ENCODE measurements at regions not wholly inside any gene's neighbourhood (a gene's known extent, or its start where the extent isn't known, plus 50 kb on each side); places are given as distances from the start of the nearest gene placed in this dataset.

GRCh38 chr3:170780471-170780870 lies 89.5 kb downstream of the RPL22L1 start:
- DNase-seq: no peak

- DNase-seq: no peak
Measured at GRCh38 chr3:170778240-170779217, 91.5 kb downstream of the RPL22L1 start.

- no peak for DNase-seq
Measured at GRCh38 chr3:170777564-170777926, 92.5 kb downstream of the RPL22L1 start.

DNA sequence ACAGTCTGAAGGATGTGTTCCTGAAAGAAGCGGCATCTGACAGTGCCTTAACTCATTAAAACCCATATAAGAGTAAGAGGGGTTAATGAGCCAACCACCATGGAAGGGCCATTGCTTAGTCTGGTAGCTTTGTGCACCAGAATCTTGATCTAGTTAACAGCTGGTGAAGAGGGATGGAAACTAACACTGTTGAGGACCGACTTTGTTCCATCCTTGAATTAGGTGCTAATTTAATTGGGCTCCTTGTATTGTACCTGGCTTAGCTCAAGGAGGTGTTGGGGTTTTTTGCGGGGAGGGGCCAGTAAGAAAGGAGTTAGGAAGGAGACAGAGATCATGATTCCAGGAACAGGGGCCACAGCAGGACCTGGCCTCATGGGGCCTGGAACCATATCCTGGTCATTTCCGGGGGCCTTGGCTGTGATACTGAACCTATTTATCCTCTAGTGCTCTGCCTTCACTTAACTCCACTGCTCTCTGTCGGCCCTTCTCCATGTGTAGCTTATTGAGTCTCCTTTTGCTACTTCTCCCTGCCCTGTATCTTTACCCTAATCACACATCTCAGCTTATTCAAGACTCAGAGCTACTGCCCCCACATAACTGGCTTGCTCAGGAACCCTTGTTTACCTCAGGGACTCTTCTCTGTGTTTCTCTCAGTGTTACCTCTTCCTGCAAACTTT lies 93.0 kb downstream of the RPL22L1 start:
- no peak for DNase-seq

- DNase-seq: no peak
Measured at GRCh38 chr3:170773682-170774425, 96.1 kb downstream of the RPL22L1 start.

DNA sequence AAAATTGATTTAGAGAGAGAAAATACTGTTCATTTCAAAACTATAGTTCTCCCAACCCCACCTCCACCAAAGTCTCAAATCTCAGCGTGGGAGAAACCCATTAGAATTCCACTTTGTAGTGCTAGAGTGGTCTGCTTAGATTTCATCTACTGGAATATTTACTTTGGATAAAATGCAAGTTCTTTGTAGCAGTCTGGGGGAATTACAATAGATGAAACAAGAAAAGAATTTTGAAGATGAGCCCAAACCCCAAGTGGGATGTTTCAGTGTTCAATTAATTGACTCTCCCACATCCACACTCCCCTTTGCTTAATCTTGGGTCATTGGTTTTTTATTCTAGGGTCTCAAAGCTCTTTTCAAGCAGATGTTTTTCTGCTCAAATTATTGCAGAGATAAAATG lies 97.8 kb downstream of the RPL22L1 start:
- DNase-seq: no peak

- no peak for DNase-seq
Measured at GRCh38 chr3:170768334-170768801, 101.6 kb downstream of the RPL22L1 start.

DNA sequence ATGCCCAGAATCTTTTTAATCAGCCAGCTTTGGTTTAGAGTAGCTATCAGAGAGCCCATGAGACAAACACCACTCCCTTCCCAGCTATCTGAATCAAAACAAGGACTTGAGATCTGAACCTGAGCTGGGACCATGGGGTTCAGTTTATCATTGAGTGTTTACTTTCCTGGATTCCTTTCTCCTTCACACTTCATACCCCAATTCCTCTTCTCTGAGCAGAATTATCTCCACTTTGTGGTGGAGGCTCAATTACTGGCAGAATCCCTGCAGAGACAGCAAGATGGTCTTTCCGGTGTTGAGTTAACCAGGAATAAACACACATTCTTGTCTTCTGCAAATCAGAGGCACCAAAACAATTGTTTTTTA lies 102.4 kb downstream of the RPL22L1 start:
- DNase-seq: no peak

DNA sequence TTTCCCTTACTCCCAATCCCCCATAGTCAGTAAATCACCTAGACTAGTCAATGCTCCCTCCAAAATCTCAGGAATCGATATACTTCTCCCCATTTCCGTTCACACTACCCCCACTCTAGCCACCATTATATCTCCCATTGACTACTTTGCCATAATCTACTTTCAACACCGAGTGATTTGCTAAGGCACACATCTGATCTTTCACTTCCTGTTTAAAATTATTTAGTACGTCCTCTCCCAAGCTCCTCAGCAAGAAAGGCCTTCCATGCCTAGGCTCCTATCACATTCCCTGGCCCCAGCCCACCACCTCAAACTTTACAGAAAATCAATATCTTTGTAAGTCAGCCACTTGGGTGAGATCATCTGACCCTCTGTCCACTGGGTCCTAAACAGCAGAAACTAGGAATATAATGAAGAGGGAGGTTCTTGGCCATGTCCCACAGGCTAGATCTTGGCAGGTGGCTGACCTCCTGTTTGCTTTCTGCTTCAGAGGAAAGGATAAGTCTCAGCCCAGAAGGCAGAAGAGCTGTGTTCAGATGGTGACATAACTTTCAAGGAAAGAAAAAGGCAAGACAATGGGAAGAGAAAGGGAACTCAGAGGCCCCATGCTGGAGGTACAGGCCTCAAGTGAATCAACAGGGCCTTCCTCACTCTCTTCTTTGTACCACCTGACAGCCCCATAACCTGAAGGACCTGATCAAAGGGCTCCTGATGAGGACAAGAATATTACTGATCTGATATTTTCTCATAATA lies 103.0 kb downstream of the RPL22L1 start:
- no peak for DNase-seq

DNA sequence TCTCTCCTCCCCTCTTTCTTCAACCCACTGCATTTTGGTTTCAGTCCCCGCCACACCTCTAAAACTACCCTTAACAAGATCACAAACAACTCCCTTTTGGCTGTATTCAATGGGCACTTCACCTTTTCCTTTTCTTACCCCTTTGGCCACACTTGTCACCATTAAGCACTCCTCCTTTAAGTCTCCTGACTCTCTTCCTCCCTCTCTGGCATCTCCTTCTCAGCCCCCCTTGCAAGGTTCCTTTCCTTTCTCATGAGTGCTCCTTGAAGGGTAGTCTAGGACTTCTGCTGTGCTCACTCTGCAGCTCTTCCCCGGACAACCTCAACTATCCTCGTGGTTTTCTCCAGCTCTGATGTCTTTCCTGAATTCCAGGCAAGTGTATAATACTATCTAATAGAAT lies 103.7 kb downstream of the RPL22L1 start:
- DNase-seq: no peak

DNA sequence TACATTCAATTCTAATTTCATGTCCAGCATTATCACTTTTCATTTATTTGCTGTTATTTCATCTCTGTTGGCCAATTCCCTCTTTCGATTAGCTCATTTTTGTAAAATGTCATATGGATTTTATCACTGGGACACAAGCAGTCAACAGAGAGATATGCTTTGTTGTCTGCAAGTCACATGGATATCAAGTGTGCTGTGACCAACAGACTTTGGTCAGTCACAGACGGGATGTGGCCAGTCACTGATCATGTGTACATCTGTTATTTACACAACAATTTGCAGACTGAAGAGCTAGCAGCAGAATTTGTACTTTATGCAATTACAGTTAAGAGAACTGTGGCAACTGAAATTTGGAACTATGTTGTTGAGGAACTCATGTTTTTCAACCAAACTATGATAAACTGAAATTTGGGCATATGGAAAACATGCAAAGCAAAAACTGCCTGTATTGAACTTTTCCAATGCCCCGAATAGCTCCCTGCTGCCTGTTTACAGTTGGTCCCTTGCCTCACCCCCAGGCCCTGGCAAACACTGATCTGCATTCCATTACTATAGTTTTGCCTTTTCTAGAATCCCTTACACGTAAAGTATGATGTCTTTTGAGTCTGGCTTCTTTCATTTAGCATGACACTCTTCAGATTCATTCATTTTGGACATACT lies 104.4 kb downstream of the RPL22L1 start:
- DNase-seq: no peak

- DNase-seq: no peak
Measured at GRCh38 chr3:170764017-170764416, 106.0 kb downstream of the RPL22L1 start.

DNA sequence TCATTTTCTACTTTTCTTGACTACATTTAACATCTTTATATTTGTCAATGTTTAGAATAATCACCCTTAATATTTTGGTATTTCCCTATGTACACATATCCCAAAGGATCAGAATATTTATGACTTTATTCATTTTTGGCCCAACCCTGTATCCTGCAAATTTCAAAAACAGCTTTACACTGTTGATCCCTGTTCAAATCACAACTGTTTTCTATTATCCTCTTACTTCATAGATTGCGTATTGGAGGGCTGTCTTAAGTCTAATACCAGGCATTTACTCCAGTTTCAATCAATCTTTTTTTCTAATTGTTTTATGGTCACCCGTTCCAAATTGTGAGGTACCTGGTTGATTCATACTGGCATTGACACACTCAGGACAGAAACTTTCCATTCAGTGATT lies 107.9 kb downstream of the RPL22L1 start:
- DNase-seq: no peak

- DNase-seq: no peak
Measured at GRCh38 chr3:170761103-170761502, 108.9 kb downstream of the RPL22L1 start.

DNA sequence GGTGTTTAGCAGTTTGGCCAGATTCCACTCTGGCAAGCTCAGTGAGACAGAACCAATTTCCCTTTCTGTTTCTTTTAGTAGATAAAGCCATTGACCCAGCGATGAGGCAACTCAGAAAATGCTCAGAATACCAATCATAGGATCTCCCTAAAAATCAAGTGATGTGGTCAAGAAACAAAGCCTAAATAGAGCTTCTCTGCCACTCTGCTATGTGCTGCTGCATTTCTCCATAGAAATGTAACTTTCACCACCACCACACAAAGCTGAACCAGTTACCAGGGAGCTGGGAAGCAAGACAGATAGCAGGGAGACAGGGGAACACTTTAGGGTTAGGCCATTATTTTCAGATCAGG lies 109.8 kb downstream of the RPL22L1 start:
- no peak for DNase-seq

GRCh38 chr3:170759511-170760173 lies 110.4 kb downstream of the RPL22L1 start:
- DNase-seq: no peak

- DNase-seq: no peak
Measured at GRCh38 chr3:170757038-170757437, 113.0 kb downstream of the RPL22L1 start.

DNA sequence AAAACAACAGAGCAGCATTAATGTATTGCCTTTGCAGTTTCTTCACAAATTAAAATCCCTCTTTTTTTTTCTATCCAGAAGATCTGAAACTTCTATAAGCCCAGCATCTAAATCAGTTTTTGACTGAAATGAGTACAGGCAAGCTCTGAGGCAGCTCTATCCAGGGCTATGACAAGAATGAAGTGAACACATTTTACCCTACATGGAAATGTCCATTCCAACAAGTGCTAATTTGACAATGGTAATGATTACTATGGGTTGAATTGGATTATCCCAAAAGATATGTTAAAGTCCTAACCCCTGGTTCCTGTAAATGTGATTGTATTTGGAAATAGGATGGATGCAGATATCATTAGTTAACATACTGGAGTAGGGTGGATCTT lies 115.7 kb downstream of the RPL22L1 start:
- DNase-seq: no peak

- DNase-seq: no peak
Measured at GRCh38 chr3:170753421-170754310, 116.3 kb downstream of the RPL22L1 start.

DNA sequence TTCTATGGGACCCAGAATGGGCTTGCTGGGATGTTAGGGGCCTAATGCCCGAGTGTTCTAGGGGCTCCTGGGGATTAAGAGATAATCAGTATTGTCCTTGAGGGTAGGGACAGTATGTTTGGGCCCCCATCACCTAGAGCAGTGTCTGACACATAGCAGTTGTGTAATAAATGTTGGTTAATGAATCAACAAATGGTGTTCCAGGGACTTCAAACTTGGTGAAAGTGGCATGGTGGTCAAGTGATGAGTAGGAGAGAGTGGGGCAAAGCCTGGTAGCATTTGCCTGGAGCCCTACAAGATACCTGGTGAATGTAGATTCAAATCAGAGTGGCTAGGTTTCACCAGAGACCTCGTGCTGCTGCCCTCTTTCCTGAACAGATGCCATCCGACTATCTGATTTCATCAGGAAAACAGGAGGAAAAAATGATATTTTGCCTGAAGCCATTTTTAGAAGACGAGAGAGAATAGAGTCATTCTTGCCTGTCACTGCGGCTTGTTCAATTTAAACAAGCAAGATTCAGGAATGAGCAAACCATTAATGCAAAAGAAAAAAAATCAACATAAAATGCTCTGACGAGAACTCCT lies 117.3 kb downstream of the RPL22L1 start:
- DNase-seq: no peak

All from NCI-H2081 (cell line).